ENCODE measurements at regions not wholly inside any gene's neighbourhood (a gene's known extent, or its start where the extent isn't known, plus 50 kb on each side); places are given as distances from the start of the nearest gene placed in this dataset.

DNA sequence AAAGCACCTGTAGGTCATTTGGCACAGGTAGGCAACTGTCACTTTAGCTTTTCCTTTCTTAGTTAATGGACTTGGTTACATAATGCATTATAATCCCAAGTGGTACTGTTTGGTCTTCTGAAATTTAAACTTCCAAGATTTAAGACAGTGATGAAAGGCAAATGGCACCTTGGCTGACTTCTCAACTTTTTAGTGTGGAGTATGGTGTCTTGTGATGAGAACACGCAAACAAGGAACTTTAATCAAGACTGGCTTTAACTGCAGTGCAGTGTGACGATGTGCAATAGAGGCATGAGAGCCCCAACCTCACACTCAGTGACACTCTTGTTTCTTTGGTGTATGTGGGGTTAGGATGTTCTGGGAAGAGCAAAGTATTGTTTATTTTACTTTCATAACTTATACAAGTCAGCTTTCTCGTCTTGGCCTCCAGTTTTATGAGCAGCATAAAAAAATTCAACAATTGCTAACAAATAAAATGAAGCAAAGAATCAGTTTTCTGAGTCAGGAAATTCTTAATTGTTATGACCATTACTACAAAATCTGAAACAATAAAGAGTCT lies 171.9 kb downstream of the MAD2L1 start (continued):
- TF ChIP-seq ZKSCAN8 (CRISPR knock-in tag; IDR thresholded peaks at IDR 0.05; ENCODE audit: borderline replicate concordance) (no peak), ZNF354B (CRISPR knock-in tag; IDR thresholded peaks at IDR 0.05) (no peak), BRF2 (CRISPR knock-in tag; IDR thresholded peaks at IDR 0.05) (no peak), FOSL2 (CRISPR knock-in tag; IDR thresholded peaks at IDR 0.05) (no peak), SYNCRIP (IDR thresholded peaks at IDR 0.05; ENCODE audit: insufficient read depth, low read depth, low read length) (no peak)

DNA sequence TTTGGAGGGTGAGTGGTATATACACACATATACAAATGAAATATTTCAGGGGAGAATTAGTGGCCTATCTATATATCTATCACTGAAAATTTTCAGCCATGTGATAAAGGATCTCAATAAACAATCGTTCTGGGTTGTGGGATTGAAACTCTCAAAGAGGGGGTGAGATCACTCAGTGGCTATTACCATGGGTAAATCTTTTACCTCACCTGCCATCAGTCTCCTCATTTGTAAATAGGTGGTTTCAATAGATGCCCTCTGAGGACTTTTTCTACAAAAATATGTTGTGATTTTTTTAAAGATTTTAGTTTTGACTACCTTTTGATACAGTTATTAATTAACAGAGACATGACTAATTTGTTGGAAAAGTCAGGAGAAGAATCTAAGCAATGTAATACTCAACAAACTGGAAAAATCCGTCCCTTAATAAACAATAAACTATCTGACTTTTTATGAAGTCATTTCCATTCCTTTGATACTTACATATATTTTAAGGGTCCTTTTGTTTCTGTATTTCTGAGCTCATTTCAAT lies 192.8 kb downstream of the MAD2L1 start:
- Histone ChIP-seq H3K27ac (ENCODE audit: extremely low read length, insufficient read depth, low read length) (no peak overlapping the region), H3K4me1 (ENCODE audit: insufficient read depth, low read length) (no peaks in the 10 kb centered on the region), H3K79me2 (ENCODE audit: insufficient read depth, low read length) (no peaks in the 10 kb centered on the region), H3K4me2 (ENCODE audit: low read depth, low read length) (no peak overlapping the region), H3K27me3 (ENCODE audit: control insufficient read depth in 1 of 2, insufficient read depth in 2 of 2, low read length in 2 of 2) (no peaks in the 10 kb centered on the region), H3K36me3 (replicated peaks in 1 of 2; ENCODE audit: control insufficient read depth in 1 of 2, insufficient read depth in 2 of 2, low read length in 2 of 2) (no peaks in the 10 kb centered on the region), H3K9ac (ENCODE audit: insufficient read depth, low read depth, low read length) (no peak overlapping the region), H3K4me3 (replicated peaks in 1 of 3; ENCODE audit: insufficient read depth in 1 of 3, low read depth in 2 of 3, low read length in 3 of 3) (no peak overlapping the region), H2AFZ (ENCODE audit: low read length) (no peak overlapping the region), H3K9me3 (ENCODE audit: low read length) (no peaks in the 10 kb centered on the region), H4K20me1 (ENCODE audit: insufficient read depth, low read length) (no peaks in the 10 kb centered on the region)
- ATAC-seq (no peak), DNase-seq (ENCODE audit: low spot score) (no peak), FAIRE-seq (no peak)
- in situ Hi-C loops (cut with HindIII; ENCODE audit: extremely low pct_ligation_motif_present, low pct_unique_long_range_greater_than_20kb): no loop called here
- no TSS peak for BruUV-seq (replicated peaks)
- WGBS (ENCODE audit: low lambda C conversion rate): 2% methylated on average over 2 of the region's 2 CpGs
- ChIA-PET POLR2A (no interaction called here), CTCF (ENCODE audit: low intra/inter-chr PET ratio, low total read pairs) (no interaction called here)
- intact Hi-C loops (cut with micrococcal nuclease; ENCODE audit: unreplicated experiment): no loop called here
- TF ChIP-seq TBX2 (CRISPR knock-in tag; IDR thresholded peaks at IDR 0.05; ENCODE audit: borderline replicate concordance): no peak
- no peak for TF ChIP-seq ZNF441 (CRISPR knock-in tag; IDR thresholded peaks at IDR 0.05; ENCODE audit: borderline replicate concordance)
- TF ChIP-seq PHF21A (CRISPR knock-in tag; IDR thresholded peaks at IDR 0.05): no peak
- TF ChIP-seq, protein P1, sequence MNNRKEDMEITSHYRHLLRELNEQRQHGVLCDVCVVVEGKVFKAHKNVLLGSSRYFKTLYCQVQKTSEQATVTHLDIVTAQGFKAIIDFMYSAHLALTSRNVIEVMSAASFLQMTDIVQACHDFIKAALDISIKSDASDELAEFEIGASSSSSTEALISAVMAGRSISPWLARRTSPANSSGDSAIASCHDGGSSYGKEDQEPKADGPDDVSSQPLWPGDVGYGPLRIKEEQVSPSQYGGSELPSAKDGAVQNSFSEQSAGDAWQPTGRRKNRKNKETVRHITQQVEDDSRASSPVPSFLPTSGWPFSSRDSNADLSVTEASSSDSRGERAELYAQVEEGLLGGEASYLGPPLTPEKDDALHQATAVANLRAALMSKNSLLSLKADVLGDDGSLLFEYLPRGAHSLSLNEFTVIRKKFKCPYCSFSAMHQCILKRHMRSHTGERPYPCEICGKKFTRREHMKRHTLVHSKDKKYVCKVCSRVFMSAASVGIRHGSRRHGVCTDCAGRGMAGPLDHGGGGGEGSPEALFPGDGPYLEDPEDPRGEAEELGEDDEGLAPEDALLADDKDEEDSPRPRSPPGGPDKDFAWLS (CRISPR knock-in tag; IDR thresholded peaks at IDR 0.05; ENCODE audit: borderline replicate concordance): no peak
- no peak for TF ChIP-seq ZBTB44 (CRISPR knock-in tag; IDR thresholded peaks at IDR 0.05)
- TF ChIP-seq ZNF547 (CRISPR knock-in tag; IDR thresholded peaks at IDR 0.05): no peak
- no peak for TF ChIP-seq ZNF713 (CRISPR knock-in tag; IDR thresholded peaks at IDR 0.05)
- TF ChIP-seq BORCS8-MEF2B (CRISPR knock-in tag; IDR thresholded peaks at IDR 0.05): no peak
- no peak for TF ChIP-seq MLXIP (CRISPR knock-in tag; IDR thresholded peaks at IDR 0.05; ENCODE audit: borderline replicate concordance)
- TF ChIP-seq ZNF468 (CRISPR knock-in tag; IDR thresholded peaks at IDR 0.05): no peak
